ENCODE measurements at regions not wholly inside any gene's neighbourhood (a gene's known extent, or its start where the extent isn't known, plus 50 kb on each side); places are given as distances from the start of the nearest gene placed in this dataset.

- TF ChIP-seq CTCF (IDR thresholded peaks at IDR 0.05; ENCODE audit: extremely low read depth in 1 of 2, insufficient read depth in 1 of 2, low read depth in 1 of 2, low read length in 2 of 2) (no peak), MAX (IDR thresholded peaks at IDR 0.05; ENCODE audit: insufficient read depth, insufficient read length) (no peak), EZH2 (IDR thresholded peaks at IDR 0.05; ENCODE audit: borderline replicate concordance, low read depth, low read length, severe bottlenecking) (no peak), GATA2 (IDR thresholded peaks at IDR 0.05; ENCODE audit: insufficient read depth, insufficient read length, low read depth, low read length) (no peak), POLR2A (IDR thresholded peaks at IDR 0.05; ENCODE audit: low read depth, low read length) (no peak), POLR2AphosphoS5 (IDR thresholded peaks at IDR 0.05; ENCODE audit: insufficient read depth, low read depth, low read length) (no peak), JUN (IDR thresholded peaks at IDR 0.05; ENCODE audit: borderline replicate concordance, insufficient read depth, insufficient read length, low read depth) (no peak), MYC (IDR thresholded peaks at IDR 0.05; ENCODE audit: low read depth, low read length) (no peak), FOS (IDR thresholded peaks at IDR 0.05; ENCODE audit: borderline replicate concordance, insufficient read depth, low read length) (no peak)
Measured at GRCh38 chr6:8633762-8634161, 198.4 kb upstream of the SLC35B3 start.
